ENCODE measurements at regions not wholly inside any gene's neighbourhood (a gene's known extent, or its start where the extent isn't known, plus 50 kb on each side); places are given as distances from the start of the nearest gene placed in this dataset.

GRCh38 chr4:108324450-108324849 lies 155.7 kb upstream of the LEF1 start:
- H2BK5ac ChIP-seq (ENCODE audit: low read depth, low read length, poor library complexity, severe bottlenecking) = no peak overlapping the region
- H2BK15ac ChIP-seq (ENCODE audit: low read depth, poor library complexity, severe bottlenecking) = no peak overlapping the region
- H2BK120ac ChIP-seq (ENCODE audit: low read depth, low read length) = no peak overlapping the region
- no peak overlapping the region for H3K23ac ChIP-seq (ENCODE audit: low read length in 2 of 2)
- H3K18ac ChIP-seq (ENCODE audit: low read depth in 1 of 2, low read length in 2 of 2) = no peak overlapping the region
- no peaks in the 10 kb centered on the region for H3K79me1 ChIP-seq (replicated peaks; ENCODE audit: low read length, poor library complexity, severe bottlenecking)
- no peaks in the 10 kb centered on the region for H3K36me3 ChIP-seq (ENCODE audit: control insufficient read depth in 1 of 2, insufficient read depth in 2 of 2, low read depth in 1 of 2, low read length in 2 of 2)
- H2BK12ac ChIP-seq (ENCODE audit: low read length in 2 of 2) = no peak overlapping the region
- H4K91ac ChIP-seq (ENCODE audit: low read length) = no peak overlapping the region
- no peak overlapping the region for H2AFZ ChIP-seq (ENCODE audit: low read depth, low read length)
- H3K4me2 ChIP-seq (ENCODE audit: low read length, poor library complexity, severe bottlenecking) = no peak overlapping the region
- H3K14ac ChIP-seq (ENCODE audit: low read length in 2 of 2) = no peak overlapping the region
- no peak overlapping the region for H3K4ac ChIP-seq (ENCODE audit: low read depth in 1 of 2, low read length in 2 of 2)
- no peak overlapping the region for H3K9ac ChIP-seq (ENCODE audit: low read length)
- DNase-seq = no peak
- no peak overlapping the region for H3K4me3 ChIP-seq (ENCODE audit: insufficient read depth in 1 of 2, low read depth in 1 of 2, low read length in 2 of 2)
- H3K27ac ChIP-seq (ENCODE audit: low read length, poor library complexity, severe bottlenecking) = no peak overlapping the region
- peaks cover 0 to 15% of the 10 kb centered on the region in 2 experiments for H3K27me3 ChIP-seq (ENCODE audit: control insufficient read depth in 1 of 2, insufficient read depth in 1 of 2, low read length in 2 of 2)
- no peak overlapping the region for H2AK5ac ChIP-seq (ENCODE audit: low read length, severe bottlenecking)
- 100% methylated on average over 1 of the region's 1 CpG for WGBS
- no peaks in the 10 kb centered on the region for H3K9me3 ChIP-seq (ENCODE audit: control insufficient read depth, low read length)
- no peaks in the 10 kb centered on the region for H3K4me1 ChIP-seq (ENCODE audit: control insufficient read depth, insufficient read depth, low read depth, low read length)
- no peak overlapping the region for H4K8ac ChIP-seq (ENCODE audit: low read length)

GRCh38 chr4:108322497-108322896 lies 153.8 kb upstream of the LEF1 start:
- Histone ChIP-seq H3K9ac (ENCODE audit: low read length) (no peak overlapping the region), H2BK12ac (ENCODE audit: low read length in 2 of 2) (no peak overlapping the region), H3K9me3 (ENCODE audit: control insufficient read depth, low read length) (no peaks in the 10 kb centered on the region), H3K4me1 (ENCODE audit: control insufficient read depth, insufficient read depth, low read depth, low read length) (no peaks in the 10 kb centered on the region), H3K4ac (ENCODE audit: low read depth in 1 of 2, low read length in 2 of 2) (no peak overlapping the region), H3K23ac (ENCODE audit: low read length in 2 of 2) (no peak overlapping the region), H3K4me3 (ENCODE audit: insufficient read depth in 1 of 2, low read depth in 1 of 2, low read length in 2 of 2) (no peak overlapping the region), H2AK5ac (ENCODE audit: low read length, severe bottlenecking) (no peak overlapping the region), H2BK120ac (ENCODE audit: low read depth, low read length) (no peak overlapping the region), H2BK5ac (ENCODE audit: low read depth, low read length, poor library complexity, severe bottlenecking) (no peak overlapping the region), H3K14ac (ENCODE audit: low read length in 2 of 2) (no peak overlapping the region), H3K79me1 (replicated peaks; ENCODE audit: low read length, poor library complexity, severe bottlenecking) (no peaks in the 10 kb centered on the region), H2BK15ac (ENCODE audit: low read depth, poor library complexity, severe bottlenecking) (no peak overlapping the region), H3K27ac (ENCODE audit: low read length, poor library complexity, severe bottlenecking) (no peak overlapping the region), H3K27me3 (ENCODE audit: control insufficient read depth in 1 of 2, insufficient read depth in 1 of 2, low read length in 2 of 2) (peaks cover 0 to 1% of the 10 kb centered on the region in 2 experiments), H4K91ac (ENCODE audit: low read length) (no peak overlapping the region), H2AFZ (ENCODE audit: low read depth, low read length) (no peak overlapping the region), H3K18ac (ENCODE audit: low read depth in 1 of 2, low read length in 2 of 2) (no peak overlapping the region), H3K4me2 (ENCODE audit: low read length, poor library complexity, severe bottlenecking) (no peak overlapping the region), H4K8ac (ENCODE audit: low read length) (no peak overlapping the region), H3K36me3 (ENCODE audit: control insufficient read depth in 1 of 2, insufficient read depth in 2 of 2, low read depth in 1 of 2, low read length in 2 of 2) (no peaks in the 10 kb centered on the region)
- DNase-seq = no peak
- WGBS = 87% methylated on average over 3 of the region's 4 CpGs

GRCh38 chr4:108320061-108320460 lies 151.3 kb upstream of the LEF1 start:
- WGBS = 100% methylated on average over 1 of the region's 1 CpG
- H3K36me3 ChIP-seq (ENCODE audit: control insufficient read depth in 1 of 2, insufficient read depth in 2 of 2, low read depth in 1 of 2, low read length in 2 of 2) = no peaks in the 10 kb centered on the region
- no peak overlapping the region for H4K8ac ChIP-seq (ENCODE audit: low read length)

GRCh38 chr4:108317377-108317776 lies 148.6 kb upstream of the LEF1 start:
- H2AK5ac ChIP-seq (ENCODE audit: low read length, severe bottlenecking) = no peak overlapping the region
- no peak overlapping the region for H3K9ac ChIP-seq (ENCODE audit: low read length)
- no peak overlapping the region for H3K4ac ChIP-seq (ENCODE audit: low read depth in 1 of 2, low read length in 2 of 2)
- H3K79me1 ChIP-seq (replicated peaks; ENCODE audit: low read length, poor library complexity, severe bottlenecking) = no peaks in the 10 kb centered on the region
- no peaks in the 10 kb centered on the region for H3K36me3 ChIP-seq (ENCODE audit: control insufficient read depth in 1 of 2, insufficient read depth in 2 of 2, low read depth in 1 of 2, low read length in 2 of 2)
- H2BK12ac ChIP-seq (ENCODE audit: low read length in 2 of 2) = no peak overlapping the region
- H3K14ac ChIP-seq (ENCODE audit: low read length in 2 of 2) = no peak overlapping the region
- no peak overlapping the region for H2BK15ac ChIP-seq (ENCODE audit: low read depth, poor library complexity, severe bottlenecking)
- H2AFZ ChIP-seq (ENCODE audit: low read depth, low read length) = no peak overlapping the region
- H3K27me3 ChIP-seq (ENCODE audit: control insufficient read depth in 1 of 2, insufficient read depth in 1 of 2, low read length in 2 of 2) = no peaks in the 10 kb centered on the region
- H3K27ac ChIP-seq (ENCODE audit: low read length, poor library complexity, severe bottlenecking) = no peak overlapping the region
- WGBS = no CpG with 5 or more reads among the region's 1 CpG
- H3K4me2 ChIP-seq (ENCODE audit: low read length, poor library complexity, severe bottlenecking) = no peak overlapping the region
- H4K8ac ChIP-seq (ENCODE audit: low read length) = no peak overlapping the region
- no peak overlapping the region for H2BK5ac ChIP-seq (ENCODE audit: low read depth, low read length, poor library complexity, severe bottlenecking)
- no peaks in the 10 kb centered on the region for H3K4me1 ChIP-seq (ENCODE audit: control insufficient read depth, insufficient read depth, low read depth, low read length)
- no peak overlapping the region for H3K4me3 ChIP-seq (ENCODE audit: insufficient read depth in 1 of 2, low read depth in 1 of 2, low read length in 2 of 2)
- H3K18ac ChIP-seq (ENCODE audit: low read depth in 1 of 2, low read length in 2 of 2) = no peak overlapping the region
- no peak for DNase-seq
- H2BK120ac ChIP-seq (ENCODE audit: low read depth, low read length) = no peak overlapping the region
- H4K91ac ChIP-seq (ENCODE audit: low read length) = no peak overlapping the region
- no peaks in the 10 kb centered on the region for H3K9me3 ChIP-seq (ENCODE audit: control insufficient read depth, low read length)
- no peak overlapping the region for H3K23ac ChIP-seq (ENCODE audit: low read length in 2 of 2)

More at GRCh38 chr4:108320061-108320460, 151.3 kb upstream of the LEF1 start:
- DNase-seq = no peak
- H4K91ac ChIP-seq (ENCODE audit: low read length) = no peak overlapping the region
- no peak overlapping the region for H2BK15ac ChIP-seq (ENCODE audit: low read depth, poor library complexity, severe bottlenecking)
- H3K27me3 ChIP-seq (ENCODE audit: control insufficient read depth in 1 of 2, insufficient read depth in 1 of 2, low read length in 2 of 2) = no peaks in the 10 kb centered on the region
- no peak overlapping the region for H2AK5ac ChIP-seq (ENCODE audit: low read length, severe bottlenecking)
- H3K4ac ChIP-seq (ENCODE audit: low read depth in 1 of 2, low read length in 2 of 2) = no peak overlapping the region
- H3K4me1 ChIP-seq (ENCODE audit: control insufficient read depth, insufficient read depth, low read depth, low read length) = no peaks in the 10 kb centered on the region
- no peak overlapping the region for H2AFZ ChIP-seq (ENCODE audit: low read depth, low read length)
- H2BK120ac ChIP-seq (ENCODE audit: low read depth, low read length) = no peak overlapping the region
- no peak overlapping the region for H3K23ac ChIP-seq (ENCODE audit: low read length in 2 of 2)
- no peak overlapping the region for H2BK5ac ChIP-seq (ENCODE audit: low read depth, low read length, poor library complexity, severe bottlenecking)
- no peaks in the 10 kb centered on the region for H3K79me1 ChIP-seq (replicated peaks; ENCODE audit: low read length, poor library complexity, severe bottlenecking)
- no peaks in the 10 kb centered on the region for H3K9me3 ChIP-seq (ENCODE audit: control insufficient read depth, low read length)
- H3K18ac ChIP-seq (ENCODE audit: low read depth in 1 of 2, low read length in 2 of 2) = no peak overlapping the region
- no peak overlapping the region for H3K4me3 ChIP-seq (ENCODE audit: insufficient read depth in 1 of 2, low read depth in 1 of 2, low read length in 2 of 2)
- H3K9ac ChIP-seq (ENCODE audit: low read length) = no peak overlapping the region
- no peak overlapping the region for H3K4me2 ChIP-seq (ENCODE audit: low read length, poor library complexity, severe bottlenecking)
- H3K14ac ChIP-seq (ENCODE audit: low read length in 2 of 2) = no peak overlapping the region
- no peak overlapping the region for H2BK12ac ChIP-seq (ENCODE audit: low read length in 2 of 2)
- no peak overlapping the region for H3K27ac ChIP-seq (ENCODE audit: low read length, poor library complexity, severe bottlenecking)
